NCI-H187 treated with DMSO at 0.1 percent for 48 hours (cell line): ENCODE measurements at regions not wholly inside any gene's neighbourhood (a gene's known extent, or its start where the extent isn't known, plus 50 kb on each side); places are given as distances from the start of the nearest gene placed in this dataset.
A peak's percentile ranks its signal among the peaks of the same experiment; 100 is the strongest.
"Not testable (repeated sequence)": the region's sequence is repeated elsewhere in the genome, so short reads cannot be mapped to it uniquely, and the experiment has no call there.

Source experiments
- DNase-seq: peaks from one replicate; lab custom pipeline; 2025; lab: John Stamatoyannopoulos, UW

DNA sequence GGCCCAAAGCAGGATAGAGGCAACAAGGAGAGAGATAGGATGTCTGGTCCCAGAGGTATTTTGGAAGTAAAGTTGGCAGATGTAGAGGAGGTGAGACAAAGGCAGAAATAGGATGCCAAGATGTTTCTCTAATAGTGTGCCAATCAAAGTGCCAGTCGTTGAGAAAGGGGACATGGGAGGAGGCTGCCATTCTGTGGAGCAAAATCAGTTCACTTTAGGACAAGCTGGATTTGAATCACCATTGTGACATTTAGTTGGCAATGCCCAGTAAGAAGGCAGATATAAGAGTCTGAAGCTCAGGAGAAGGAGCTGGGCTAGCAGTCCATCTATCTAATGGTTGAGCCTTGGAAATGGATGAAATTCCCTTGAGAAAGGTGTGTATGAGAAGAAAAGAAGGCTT is 53.8 kb downstream of the ADRB2 start:
- no peak for DNase-seq

GRCh38 chr5:148880696-148881095 is 54.3 kb downstream of the ADRB2 start:
- no peak for DNase-seq

DNA sequence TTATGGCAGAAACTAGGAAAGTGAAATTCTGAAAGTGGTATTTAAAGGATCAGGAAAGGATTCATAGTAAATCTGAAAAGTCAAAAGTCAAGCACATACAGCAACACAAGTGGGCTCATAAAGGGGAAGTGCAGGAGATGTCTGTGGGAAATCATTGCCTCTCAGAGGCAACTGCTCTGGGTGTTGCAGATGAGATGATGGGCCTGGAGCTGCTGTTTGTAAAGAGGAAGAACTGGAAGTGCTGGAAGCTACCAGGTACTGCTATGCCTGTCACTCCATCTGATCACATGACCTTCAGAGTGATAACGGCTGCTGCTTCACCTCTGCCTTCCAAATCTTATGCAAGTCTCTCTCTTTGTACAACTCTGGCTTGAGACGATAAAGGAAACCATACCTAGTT is 55.9 kb downstream of the ADRB2 start:
- DNase-seq: no peak

- DNase-seq: peak; percentile 37
Observed at GRCh38 chr5:148884339-148885020, 58.1 kb downstream of the ADRB2 start.

DNA sequence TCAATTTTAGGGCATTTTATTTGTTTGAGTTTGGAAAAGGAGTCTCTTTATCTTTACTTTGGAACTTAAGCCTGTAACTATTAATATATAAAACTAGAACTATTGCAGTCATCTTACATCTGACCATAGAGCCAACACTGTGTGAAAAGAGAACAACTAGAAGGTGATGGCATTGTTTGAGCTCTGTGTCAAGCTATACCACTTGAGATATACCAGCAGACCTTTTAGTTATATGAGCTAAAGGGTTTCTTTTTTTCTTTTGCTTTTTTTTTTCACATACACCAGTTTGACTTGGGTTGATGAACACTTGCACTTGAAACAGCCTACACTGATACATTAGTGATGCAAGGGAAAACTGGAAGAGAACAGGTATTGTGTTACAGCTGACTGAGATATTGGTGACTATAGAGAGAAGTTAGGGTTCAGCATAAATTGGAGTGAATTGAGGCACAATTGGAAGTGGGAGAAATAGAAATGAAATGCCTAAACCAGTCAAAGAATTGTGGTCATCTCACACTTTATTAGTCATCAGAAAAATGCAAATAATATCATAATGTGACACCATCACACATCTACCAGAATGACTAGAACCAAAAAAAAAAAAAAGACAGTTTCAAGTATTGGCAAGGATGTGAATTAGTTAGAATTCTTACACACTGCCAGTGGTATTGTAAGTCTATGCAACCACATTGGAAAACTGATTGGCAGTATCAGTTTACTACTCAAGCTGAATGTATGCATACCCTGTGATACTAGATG is 60.9 kb downstream of the ADRB2 start:
- no peak for DNase-seq

GRCh38 chr5:148889936-148890335 is 63.5 kb downstream of the ADRB2 start:
- not testable (repeated sequence) for DNase-seq

DNA sequence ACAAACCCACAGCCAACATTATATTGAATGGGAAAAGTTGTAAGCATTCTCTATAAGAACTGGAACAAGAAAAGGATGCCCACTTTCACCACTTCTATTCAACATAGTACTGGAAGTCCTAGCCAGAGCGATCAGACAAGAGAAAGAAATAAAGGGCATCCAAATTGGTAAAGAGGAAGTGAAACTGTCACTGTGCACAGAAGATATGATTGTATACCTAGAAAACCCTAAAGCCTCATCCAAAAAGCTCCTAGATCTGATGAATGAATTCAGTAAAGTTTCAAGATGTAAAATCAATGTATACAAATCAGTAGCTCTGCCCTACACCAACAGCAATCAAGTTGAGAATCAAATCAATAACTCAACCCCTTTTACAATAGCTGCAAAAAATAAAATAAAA is 69.0 kb downstream of the ADRB2 start:
- DNase-seq: not testable (repeated sequence)

GRCh38 chr5:148897842-148898241 is 71.4 kb downstream of the ADRB2 start:
- no peak for DNase-seq

- DNase-seq: no peak
Observed at GRCh38 chr5:148898413-148899075, 72.1 kb downstream of the ADRB2 start.

- no peak for DNase-seq
Observed at GRCh38 chr5:148899993-148900392, 73.6 kb downstream of the ADRB2 start.

GRCh38 chr5:148902478-148902877 is 76.1 kb downstream of the ADRB2 start:
- no peak for DNase-seq

GRCh38 chr5:148903587-148903986 is 77.2 kb downstream of the ADRB2 start:
- DNase-seq: no peak

DNA sequence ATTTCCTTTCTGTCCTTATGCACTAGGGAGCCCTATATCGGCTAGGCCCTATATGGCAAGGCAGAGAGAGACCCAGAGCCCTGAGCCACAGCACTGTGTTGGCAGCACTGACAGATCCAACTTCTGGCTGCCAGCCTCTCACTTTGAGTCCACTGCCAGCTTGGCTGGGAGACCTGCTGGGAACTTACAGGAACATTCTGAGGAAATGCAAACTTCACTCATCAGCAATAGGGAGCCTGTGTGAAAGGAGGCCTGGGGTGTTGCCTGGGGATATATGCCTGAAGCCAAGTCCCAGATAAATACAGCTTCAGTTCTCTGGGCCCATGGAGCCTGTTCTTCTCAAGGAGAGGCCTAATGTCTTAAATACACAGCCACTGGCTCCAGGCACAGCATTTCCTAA is 78.0 kb downstream of the ADRB2 start:
- no peak for DNase-seq

GRCh38 chr5:148905541-148905940 is 79.1 kb downstream of the ADRB2 start:
- no peak for DNase-seq

- no peak for DNase-seq
Observed at GRCh38 chr5:148906968-148907367, 80.6 kb downstream of the ADRB2 start.

DNA sequence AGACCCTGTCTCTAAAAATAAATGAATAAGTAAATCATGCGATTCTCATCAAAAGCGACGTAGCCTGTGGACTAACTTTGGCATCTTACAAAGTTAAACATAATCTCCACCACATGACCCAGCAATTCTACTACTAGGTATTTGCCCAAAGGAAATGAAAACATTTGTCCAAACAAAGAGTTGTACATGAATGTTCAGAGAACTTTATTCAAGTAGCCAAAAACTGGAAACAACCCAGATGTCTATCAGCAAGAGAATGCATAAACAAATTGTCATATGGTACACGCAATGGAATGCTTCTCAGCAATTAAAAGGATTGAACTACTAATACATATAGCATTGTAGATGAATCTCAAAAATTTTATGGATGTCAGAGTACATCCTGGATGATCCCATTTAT is 82.6 kb downstream of the ADRB2 start:
- DNase-seq: no peak

DNA sequence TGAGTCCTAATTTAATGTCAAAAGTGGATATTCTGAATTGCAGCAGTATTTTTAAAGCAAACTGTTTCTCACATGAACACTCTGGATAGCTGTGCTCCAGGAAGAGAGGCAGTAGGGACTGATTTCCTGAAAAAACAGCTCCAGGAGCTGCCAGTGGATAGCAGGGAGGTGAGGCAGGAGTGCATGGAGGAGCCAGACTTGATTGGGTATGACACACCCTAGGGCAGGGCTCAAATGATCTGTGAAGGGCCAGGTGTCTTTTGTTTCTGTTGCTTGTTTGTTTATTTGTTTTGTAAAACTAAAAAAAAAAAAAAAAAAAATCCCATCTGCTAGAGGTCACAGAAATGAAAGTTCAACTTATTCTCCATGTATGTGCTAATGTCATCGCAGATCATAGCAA is 83.4 kb downstream of the ADRB2 start:
- DNase-seq: no peak

- no peak for DNase-seq
Observed at GRCh38 chr5:148910216-148910615, 83.8 kb downstream of the ADRB2 start.

DNA sequence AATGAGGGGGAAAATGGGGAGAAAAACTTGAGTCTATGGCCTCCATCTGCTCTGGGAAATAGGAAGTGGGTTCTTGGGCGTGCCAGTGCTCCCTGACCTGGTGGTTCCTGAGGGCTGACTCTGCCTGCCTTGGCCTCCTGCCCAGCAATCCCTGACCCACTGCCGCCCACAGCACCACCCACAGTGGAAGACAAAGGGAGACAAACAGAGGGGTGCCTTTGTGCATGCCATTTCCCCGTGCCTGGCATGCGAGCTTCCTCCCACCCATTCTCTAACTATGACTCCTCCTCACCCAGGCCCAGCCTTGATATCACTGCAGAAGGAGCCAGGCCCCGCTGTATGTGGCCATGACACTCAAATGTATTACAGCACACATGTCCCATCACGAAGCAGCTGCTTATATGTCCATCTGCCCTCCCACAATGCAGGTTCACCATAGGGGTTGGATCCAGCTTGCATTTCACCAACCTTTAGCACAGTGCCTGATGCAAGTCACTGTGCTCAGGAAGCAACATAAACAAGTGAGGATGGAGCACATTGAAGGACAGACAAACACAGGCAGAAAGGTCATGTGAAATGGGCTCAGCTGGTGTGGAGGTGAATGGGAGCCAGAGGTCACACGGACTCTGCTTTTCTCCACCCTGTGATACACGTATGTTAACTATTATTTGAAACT is 84.4 kb downstream of the ADRB2 start:
- DNase-seq: no peak

- DNase-seq: no peak
Observed at GRCh38 chr5:148911386-148911785, 85.0 kb downstream of the ADRB2 start.

- DNase-seq: no peak
Observed at GRCh38 chr5:148912146-148912545, 85.7 kb downstream of the ADRB2 start.

DNA sequence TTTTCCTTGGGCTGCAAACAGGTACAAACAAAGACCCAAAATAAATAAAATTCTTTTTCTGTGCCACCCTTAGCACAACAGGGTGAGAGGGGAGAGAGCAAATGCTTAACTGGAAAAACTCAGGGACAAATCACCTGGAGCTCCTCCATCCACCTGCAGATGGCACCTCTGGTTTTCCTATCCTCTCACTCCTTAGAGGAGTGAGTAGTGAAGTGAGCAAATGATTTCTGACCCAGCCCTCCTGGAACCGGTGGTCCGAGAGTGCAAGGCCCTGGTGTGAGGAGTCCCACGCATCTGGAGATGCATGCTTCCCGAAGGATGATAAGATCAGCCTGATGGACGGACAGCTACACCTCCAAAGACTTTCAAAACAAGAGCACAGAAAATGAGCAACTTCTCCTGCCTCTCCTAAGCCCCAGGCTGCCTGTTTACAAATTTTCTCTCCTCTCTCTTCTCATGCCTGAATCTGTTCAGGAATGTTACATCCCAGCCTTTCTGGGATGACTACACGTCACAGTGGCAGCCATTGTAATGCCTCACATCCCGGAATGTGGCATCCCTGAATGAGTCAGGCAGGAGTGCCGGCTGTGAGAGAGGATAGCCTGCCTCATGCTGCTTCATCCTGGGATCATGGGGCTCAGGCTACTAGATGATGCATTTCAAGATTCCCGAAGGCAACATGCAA is 86.4 kb downstream of the ADRB2 start:
- DNase-seq: no peak
